Stimulated activated effector memory CD8-positive, alpha-beta T cell treated with anti-CD3 and anti-CD28 coated beads, Interleukin-12 subunit alpha, Interleukin-12 subunit beta, amount 100 ng/mL, for 72 hours (primary cell): ENCODE measurements at regions not wholly inside any gene's neighbourhood (a gene's known extent, or its start where the extent isn't known, plus 50 kb on each side); places are given as distances from the start of the nearest gene placed in this dataset.
"Not testable (repeated sequence)": the region's sequence is repeated elsewhere in the genome, so short reads cannot be mapped to it uniquely, and the experiment has no call there.

ENCODE experiments used
- ATAC-seq: fragments of 150-1000 bp; cut with Tn5 transposase; 2 replicates; pipeline ENCODE4 v1.10.0; 2021
- DNase-seq, 2 donors: peaks; one replicate each; pipeline ENCODE4 v3.0.0; 2021 to 2022; ENCODE audit warnings: low spot score in 2 of 2
- H3K27ac Mint-ChIP-seq: one replicate; pipeline ENCODE4 v1.8.0; 2022; ENCODE audit warnings: mild to moderate bottlenecking, mixed read lengths
- H3K36me3 Mint-ChIP-seq: one replicate; pipeline ENCODE4 v1.8.0; 2022; ENCODE audit warnings: mild to moderate bottlenecking, mixed read lengths
- H3K4me1 Mint-ChIP-seq: one replicate; pipeline ENCODE4 v1.8.0; 2022; ENCODE audit warnings: mixed read lengths
- H3K4me3 Mint-ChIP-seq: one replicate; pipeline ENCODE4 v1.8.0; 2022; ENCODE audit warnings: mild to moderate bottlenecking, mixed read lengths
- H3K9me3 Mint-ChIP-seq: one replicate; pipeline ENCODE4 v1.8.0; 2022; ENCODE audit warnings: mixed read lengths

DNA sequence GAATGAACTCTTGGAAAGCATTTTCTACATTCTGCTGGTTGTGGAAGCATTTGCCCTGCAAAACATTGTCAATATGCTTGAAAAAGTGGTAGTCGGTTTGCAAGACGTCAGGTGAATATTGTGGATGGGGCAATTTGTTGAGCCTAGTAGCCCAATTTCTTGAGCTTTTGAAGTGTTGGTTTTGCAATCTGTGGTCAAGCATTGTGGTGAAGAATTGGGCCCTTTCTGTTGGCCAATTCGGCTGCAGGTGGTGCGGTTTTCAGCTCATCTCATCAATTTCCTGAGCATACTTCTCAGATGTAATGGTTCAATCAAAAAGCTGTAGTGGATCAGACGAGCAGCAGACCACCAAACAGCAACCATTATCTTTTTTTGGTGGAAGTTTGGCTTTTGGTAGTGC, 426.8 kb upstream of the CDH9 start:
- Mint-ChIP-seq H3K27ac (no peak overlapping the region), H3K4me3 (no peak overlapping the region), H3K36me3 (no peaks in the 10 kb centered on the region), H3K9me3 (peaks cover 15% of the 10 kb centered on the region), H3K4me1 (no peaks in the 10 kb centered on the region)
- no peak for ATAC-seq
- DNase-seq: no peak

DNA sequence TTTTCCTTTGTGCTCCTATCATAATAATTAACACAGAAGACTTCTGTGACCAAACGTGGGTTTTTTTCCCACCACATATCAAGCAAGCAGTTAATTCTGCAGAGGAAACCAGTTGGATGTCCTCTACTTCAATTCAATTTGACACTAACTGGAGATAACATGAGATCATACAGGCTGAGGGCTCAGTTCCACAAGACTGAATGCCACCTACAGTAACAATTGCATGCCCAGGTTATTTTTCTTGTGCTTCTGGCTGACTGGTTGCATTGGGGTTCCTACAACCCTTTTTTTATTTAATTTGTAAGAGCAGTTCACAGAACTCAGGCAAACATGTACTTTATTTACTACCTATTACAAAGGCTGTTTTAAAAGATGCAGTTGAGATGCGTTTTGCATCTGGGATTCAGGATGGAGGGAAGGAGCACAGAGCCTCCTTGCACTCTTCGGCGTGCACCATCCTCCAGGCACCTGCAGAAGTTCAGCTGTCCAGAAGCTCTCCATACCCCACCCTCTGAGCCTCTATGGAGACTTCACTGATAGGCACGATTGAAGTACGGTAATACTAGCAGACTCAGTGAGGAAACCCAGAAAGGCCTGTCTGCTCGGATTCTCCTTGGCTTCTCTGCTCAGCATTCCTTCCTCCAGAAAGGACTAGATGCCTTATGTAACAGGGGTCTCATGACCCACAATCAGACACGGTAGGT, 425.2 kb upstream of the CDH9 start:
- no peaks in the 10 kb centered on the region for H3K36me3 Mint-ChIP-seq
- H3K27ac Mint-ChIP-seq: no peak overlapping the region
- peaks cover 18% of the 10 kb centered on the region for H3K9me3 Mint-ChIP-seq
- no peak overlapping the region for H3K4me3 Mint-ChIP-seq
- DNase-seq (no peak), ATAC-seq (no peak)
- H3K4me1 Mint-ChIP-seq: no peaks in the 10 kb centered on the region

DNA sequence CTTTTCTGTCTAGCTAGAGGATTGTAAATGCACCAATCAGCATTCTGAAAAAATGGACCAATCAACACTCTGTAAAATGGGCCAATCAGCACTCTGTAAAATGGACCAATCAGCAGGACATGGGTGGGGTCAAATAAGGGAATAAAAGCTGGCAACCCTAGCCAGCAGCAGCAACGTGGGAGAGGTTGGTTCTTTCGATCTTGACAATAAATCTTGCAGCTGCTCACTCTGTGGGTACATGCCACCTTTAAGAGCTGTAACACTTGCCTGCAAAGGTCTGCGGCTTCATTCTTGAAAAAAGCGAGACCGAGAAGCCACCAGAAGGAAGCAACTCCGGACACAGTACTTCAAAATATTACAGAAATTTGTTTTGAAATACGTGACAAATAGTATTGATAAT, 424.6 kb upstream of the CDH9 start:
- no peaks in the 10 kb centered on the region for H3K36me3 Mint-ChIP-seq
- ATAC-seq (no peak), DNase-seq (no peak)
- H3K27ac Mint-ChIP-seq: no peak overlapping the region
- no peak overlapping the region for H3K4me3 Mint-ChIP-seq
- H3K4me1 Mint-ChIP-seq: no peaks in the 10 kb centered on the region
- H3K9me3 Mint-ChIP-seq: peaks cover 23% of the 10 kb centered on the region

DNA sequence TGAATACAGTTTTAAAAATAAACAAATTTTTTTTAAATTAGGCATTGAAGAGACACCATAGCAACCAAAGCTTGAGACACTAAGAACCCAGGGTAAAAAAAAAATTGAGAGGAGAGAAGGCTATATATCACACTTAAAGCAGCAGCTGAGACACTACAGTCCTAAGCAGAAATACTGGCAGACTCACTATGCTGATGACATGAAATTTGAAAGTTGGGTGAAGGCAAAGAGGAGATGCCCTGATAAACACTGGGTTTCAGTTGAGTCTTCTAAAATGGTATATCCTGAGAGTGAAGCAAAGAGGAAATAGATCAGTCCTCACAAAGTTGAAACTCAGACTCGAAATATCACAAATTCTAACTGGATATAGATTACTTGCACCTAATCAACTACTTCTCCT, 419.9 kb upstream of the CDH9 start:
- DNase-seq: no peak
- no peak overlapping the region for H3K4me3 Mint-ChIP-seq
- H3K4me1 Mint-ChIP-seq: no peaks in the 10 kb centered on the region
- ATAC-seq: no peak
- H3K36me3 Mint-ChIP-seq: no peaks in the 10 kb centered on the region
- peaks cover 12% of the 10 kb centered on the region for H3K9me3 Mint-ChIP-seq
- H3K27ac Mint-ChIP-seq: no peak overlapping the region

DNA sequence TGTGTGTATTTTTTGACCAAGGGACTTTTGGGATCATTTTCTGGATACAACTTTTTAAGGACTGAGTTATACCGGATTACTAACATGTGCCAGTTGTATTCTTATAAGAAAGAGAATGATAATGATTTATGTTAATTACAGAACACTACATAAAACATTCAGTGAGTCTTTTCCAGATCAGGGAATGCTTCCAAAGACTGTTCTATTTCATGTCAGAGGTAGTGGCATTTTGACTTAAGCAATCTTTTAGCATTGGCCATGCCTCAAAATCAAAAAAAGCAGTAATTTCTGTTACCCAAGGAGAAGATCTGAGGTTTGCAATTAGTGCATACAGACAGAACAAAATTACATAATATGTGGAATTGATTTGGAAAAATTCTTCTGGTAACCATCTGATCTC, 413.0 kb upstream of the CDH9 start:
- H3K27ac Mint-ChIP-seq: no peak overlapping the region
- peaks cover 10% of the 10 kb centered on the region for H3K9me3 Mint-ChIP-seq
- H3K4me3 Mint-ChIP-seq: no peak overlapping the region
- DNase-seq (no peak), ATAC-seq (no peak)
- no peaks in the 10 kb centered on the region for H3K4me1 Mint-ChIP-seq
- H3K36me3 Mint-ChIP-seq: no peaks in the 10 kb centered on the region

DNA sequence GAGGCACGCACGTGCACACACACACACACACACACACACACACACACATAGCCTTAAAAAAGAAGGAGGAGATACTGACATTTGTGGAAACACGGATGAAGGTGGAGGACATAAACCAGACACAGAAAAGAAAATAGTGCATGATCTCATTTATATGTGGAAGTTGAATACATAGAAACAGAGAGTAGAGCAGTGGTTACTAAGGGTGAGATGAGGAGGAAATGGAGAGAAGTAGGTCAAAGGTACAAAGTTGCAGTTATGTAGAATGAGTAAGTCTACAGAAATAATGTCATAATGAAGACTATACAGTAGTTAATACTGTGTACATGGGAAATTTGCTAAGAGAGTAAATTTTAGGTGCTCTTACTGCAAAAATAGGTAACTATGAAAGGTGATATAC, 412.2 kb upstream of the CDH9 start:
- Mint-ChIP-seq H3K9me3 (peaks cover 10% of the 10 kb centered on the region), H3K4me3 (no peak overlapping the region), H3K27ac (no peak overlapping the region), H3K4me1 (no peaks in the 10 kb centered on the region), H3K36me3 (no peaks in the 10 kb centered on the region)
- ATAC-seq (no peak), DNase-seq (no peak)

DNA sequence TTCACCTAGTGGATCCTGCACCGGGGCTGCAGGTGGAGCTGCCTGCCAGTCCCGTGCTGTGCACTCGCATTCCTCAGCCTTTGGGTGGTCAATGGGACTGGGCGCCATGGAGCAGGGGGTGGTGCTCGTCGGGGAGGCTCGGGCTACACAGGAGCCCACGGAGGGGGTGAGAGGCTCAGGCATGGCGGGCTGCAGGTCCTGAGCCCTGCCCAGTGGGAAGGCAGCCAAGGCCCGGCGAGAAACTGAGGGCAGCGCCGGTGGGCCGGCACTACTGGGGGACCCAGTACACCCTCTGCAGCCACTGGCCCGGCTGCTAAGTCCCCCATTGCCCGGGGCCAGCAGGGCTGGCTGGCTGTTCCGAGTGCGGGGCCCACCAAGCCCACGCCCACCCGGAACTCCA, 401.0 kb upstream of the CDH9 start:
- ATAC-seq, H3K27ac Mint-ChIP-seq, H3K4me1 Mint-ChIP-seq, H3K36me3 Mint-ChIP-seq, DNase-seq, H3K9me3 Mint-ChIP-seq, H3K4me3 Mint-ChIP-seq: not testable (repeated sequence)

DNA sequence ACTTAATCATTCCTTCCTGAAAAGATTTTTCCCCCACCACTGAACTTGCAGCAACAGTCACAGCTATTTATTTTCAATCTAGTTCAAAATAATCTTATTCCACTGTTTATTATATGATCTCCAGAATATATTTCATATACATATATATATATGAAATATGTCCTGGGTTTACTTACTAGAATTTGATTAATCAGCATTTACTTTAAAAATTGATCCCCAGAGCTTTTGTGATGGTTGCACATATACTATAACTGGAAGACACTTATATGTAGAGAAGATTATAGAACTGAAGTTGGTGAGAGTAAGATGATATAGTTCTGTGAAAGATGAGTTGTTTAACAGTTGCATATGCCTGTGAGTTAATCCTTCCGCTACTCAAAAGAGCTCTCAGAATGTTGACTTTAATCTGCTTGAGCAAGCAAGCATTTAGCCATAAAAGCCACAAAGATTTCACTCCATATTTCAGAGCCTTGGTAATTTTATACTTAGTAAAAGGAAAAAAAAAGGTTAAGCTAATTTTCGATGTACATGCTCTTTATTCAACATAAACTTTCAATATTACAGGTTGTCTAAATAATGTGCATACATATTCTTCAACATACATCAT, 399.3 kb upstream of the CDH9 start:
- Mint-ChIP-seq H3K4me1 (no peaks in the 10 kb centered on the region), H3K9me3 (peaks cover 18% of the 10 kb centered on the region), H3K27ac (no peak overlapping the region), H3K36me3 (no peaks in the 10 kb centered on the region), H3K4me3 (no peak overlapping the region)
- ATAC-seq (no peak), DNase-seq (no peak)

DNA sequence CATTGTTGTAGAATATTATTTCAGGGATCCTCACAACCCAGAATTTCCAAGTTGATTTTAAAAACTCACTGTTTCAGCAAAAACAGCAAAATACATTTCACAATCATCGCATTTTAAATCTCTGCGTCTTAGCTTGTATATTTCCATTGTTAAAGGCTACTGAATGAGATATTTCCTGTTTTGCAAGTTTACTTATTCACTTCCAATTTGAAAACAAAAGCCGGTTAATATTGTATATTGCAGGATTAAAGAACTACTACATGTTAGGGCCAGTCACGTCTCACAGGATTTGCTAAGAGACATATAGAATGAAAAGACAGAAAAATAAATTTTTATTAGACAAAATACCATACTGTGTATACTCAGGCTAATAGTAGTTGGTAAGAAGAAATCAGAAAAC, 395.9 kb upstream of the CDH9 start:
- Mint-ChIP-seq H3K4me1 (no peaks in the 10 kb centered on the region), H3K4me3 (no peak overlapping the region), H3K27ac (no peak overlapping the region), H3K36me3 (no peaks in the 10 kb centered on the region), H3K9me3 (peaks cover 21% of the 10 kb centered on the region)
- ATAC-seq (no peak), DNase-seq (no peak)

DNA sequence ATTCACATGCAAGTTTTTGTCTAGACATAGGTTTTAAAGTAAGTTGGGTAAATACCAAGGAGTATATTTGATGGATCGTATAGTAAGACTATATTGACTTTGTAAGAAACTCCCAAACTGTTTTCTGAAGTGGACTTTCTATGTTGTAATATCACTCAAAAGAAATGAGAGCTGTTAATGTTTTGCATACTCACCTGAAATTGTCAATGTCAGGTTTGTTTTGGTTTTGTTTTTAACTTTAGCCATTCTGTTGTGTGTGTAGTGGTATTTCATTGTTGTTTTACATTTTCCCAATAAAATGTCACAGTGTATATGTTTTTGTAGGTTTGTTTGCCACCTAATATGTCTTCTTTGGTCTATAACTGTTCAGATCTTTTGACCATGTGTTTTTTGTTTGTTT, 375.7 kb upstream of the CDH9 start:
- DNase-seq (no peak), ATAC-seq (no peak)
- H3K4me1 Mint-ChIP-seq: no peaks in the 10 kb centered on the region
- H3K27ac Mint-ChIP-seq: no peak overlapping the region
- no peak overlapping the region for H3K4me3 Mint-ChIP-seq
- H3K36me3 Mint-ChIP-seq: no peaks in the 10 kb centered on the region
- H3K9me3 Mint-ChIP-seq: peaks cover 14% of the 10 kb centered on the region

DNA sequence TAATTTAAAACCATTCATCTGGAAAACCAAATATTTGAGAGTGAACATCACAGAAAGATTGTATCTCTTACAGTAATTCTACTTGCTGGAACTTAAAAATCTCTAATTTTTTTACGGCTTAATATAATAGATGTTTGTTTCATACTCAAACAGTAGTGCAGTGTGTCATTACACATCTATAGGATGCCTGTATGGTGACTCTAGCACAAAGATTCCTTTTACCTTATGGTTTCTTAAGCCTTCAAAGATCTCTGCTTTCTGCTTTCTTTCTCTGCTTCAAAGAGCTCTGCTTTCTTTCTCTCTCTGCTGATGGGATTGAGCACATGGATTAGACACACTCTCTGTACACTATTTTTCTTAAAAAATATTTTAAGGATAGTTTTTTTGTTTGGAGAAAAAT, 374.0 kb upstream of the CDH9 start:
- ATAC-seq: no peak
- H3K9me3 Mint-ChIP-seq: peaks cover 15% of the 10 kb centered on the region
- H3K27ac Mint-ChIP-seq: no peak overlapping the region
- no peaks in the 10 kb centered on the region for H3K36me3 Mint-ChIP-seq
- no peak overlapping the region for H3K4me3 Mint-ChIP-seq
- H3K4me1 Mint-ChIP-seq: no peaks in the 10 kb centered on the region
- no peak for DNase-seq

DNA sequence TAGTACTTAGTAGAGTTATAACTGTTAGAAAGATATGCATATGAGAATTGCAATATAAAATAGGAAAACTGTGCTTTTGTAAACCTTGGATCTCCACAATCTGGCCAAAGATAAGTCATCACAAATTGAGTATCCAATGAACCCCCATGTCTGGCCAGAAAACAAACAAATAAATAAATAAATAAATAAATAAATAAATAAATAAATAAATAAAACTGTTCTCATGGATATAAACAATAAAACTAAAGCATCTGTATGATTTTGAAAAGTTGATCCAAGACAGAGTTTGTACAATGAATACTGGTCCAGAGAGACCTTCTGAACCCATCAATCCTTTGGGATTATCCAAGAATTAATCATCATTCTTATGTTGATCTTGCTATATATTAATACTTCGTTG, 367.6 kb upstream of the CDH9 start:
- no peak overlapping the region for H3K27ac Mint-ChIP-seq
- DNase-seq (no peak), ATAC-seq (no peak)
- H3K36me3 Mint-ChIP-seq: no peaks in the 10 kb centered on the region
- no peak overlapping the region for H3K4me3 Mint-ChIP-seq
- no peaks in the 10 kb centered on the region for H3K4me1 Mint-ChIP-seq
- peaks cover 9% of the 10 kb centered on the region for H3K9me3 Mint-ChIP-seq

DNA sequence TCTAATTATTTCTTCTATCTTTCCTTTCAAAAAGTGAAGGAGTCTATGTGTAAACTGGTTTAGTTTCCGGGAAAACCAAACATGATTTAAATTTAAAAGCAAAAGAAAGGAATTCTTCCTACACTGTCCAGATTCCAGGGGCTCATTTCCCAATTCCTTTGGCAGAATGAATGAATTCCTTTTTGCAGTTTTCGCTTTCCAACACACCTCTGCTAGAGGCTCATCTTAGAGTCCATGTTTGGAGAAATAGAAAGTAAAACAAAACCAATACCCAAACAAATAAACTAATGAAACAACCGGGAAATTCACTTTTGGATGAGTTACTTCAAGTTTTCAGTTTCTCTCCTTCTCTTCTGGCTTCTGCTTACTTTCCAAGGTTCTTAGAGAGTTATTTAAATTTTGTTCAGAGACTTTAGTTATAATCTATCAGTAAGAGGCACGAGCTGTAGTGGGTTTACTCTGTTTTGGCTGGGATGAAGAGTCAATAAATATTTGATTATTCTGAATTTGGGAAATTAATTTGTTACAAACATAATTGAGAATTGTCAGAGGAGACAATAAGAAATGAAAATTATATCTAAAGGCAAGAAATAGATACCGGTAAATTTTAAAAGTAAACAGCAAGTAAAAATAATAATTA, 365.0 kb upstream of the CDH9 start:
- no peak for DNase-seq
- H3K36me3 Mint-ChIP-seq: no peaks in the 10 kb centered on the region
- no peak overlapping the region for H3K4me3 Mint-ChIP-seq
- no peak overlapping the region for H3K27ac Mint-ChIP-seq
- no peaks in the 10 kb centered on the region for H3K4me1 Mint-ChIP-seq
- ATAC-seq: no peak
- H3K9me3 Mint-ChIP-seq: peaks cover 13% of the 10 kb centered on the region

DNA sequence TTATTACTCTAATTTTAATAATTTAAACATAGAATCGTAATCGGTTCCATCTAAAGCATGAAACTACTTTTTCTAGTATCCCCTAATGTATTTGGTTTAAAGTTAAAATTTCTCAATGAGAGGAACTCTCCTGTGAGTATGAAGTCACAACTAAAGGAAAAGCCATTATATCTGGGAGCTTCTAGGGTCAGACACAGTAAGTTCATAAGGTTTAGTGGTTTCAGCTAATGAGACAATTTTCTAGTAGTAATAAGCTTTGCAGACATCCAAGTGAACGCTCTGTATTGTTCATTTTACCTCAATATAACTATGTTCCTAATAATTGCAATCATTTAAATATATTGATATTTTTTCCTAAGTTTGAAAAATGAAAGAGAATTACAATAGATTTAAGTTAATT, 364.4 kb upstream of the CDH9 start:
- Mint-ChIP-seq H3K4me1 (no peaks in the 10 kb centered on the region), H3K9me3 (peaks cover 9% of the 10 kb centered on the region), H3K36me3 (no peaks in the 10 kb centered on the region), H3K4me3 (no peak overlapping the region), H3K27ac (no peak overlapping the region)
- ATAC-seq (no peak), DNase-seq (no peak)

DNA sequence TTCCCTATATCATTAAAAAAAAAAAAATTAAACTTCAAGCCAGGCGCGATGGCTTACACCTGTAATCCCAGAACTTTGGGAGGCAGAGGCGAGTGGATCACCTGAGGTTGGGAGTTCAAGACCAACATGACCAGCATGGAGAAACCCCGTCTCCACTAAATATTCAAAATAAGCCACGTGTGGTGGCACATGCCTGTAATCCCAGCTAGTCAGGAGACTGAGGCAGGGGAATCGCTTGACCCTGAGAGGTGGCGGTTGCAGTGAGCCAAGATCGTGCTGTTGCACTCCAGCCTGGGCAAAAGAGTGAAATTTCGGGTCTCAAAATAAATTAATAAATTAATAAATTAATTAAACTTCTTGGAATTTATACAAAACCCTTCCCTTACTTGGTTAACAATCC, 358.6 kb upstream of the CDH9 start:
- DNase-seq (no peak), ATAC-seq (no peak)

DNA sequence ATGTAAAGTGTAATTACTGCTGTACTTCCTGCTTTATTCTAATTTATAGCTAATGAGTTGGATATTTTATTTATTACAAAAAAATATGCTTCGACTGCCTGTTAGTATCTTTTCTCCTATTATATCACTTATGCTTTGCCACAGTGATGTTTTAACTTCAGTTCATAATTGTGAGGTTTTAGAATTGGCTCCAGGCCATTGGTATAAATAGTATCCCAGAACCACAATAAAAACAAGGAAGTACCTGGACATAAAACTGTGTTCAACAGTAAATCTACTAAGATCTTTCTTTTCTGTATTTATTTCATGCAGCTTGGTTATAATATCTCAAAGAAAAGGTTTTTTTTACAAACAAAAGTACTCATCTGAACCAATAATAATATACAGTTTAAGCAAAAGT, 354.3 kb upstream of the CDH9 start:
- no peaks in the 10 kb centered on the region for H3K36me3 Mint-ChIP-seq
- H3K4me3 Mint-ChIP-seq: no peak overlapping the region
- peaks cover 4% of the 10 kb centered on the region for H3K9me3 Mint-ChIP-seq
- H3K27ac Mint-ChIP-seq: no peak overlapping the region
- no peaks in the 10 kb centered on the region for H3K4me1 Mint-ChIP-seq
- no peak for DNase-seq
- ATAC-seq: no peak

More for the DNA sequence above, 358.6 kb upstream of the CDH9 start:
- Mint-ChIP-seq H3K36me3 (no peaks in the 10 kb centered on the region), H3K4me1 (no peaks in the 10 kb centered on the region), H3K4me3 (no peak overlapping the region), H3K9me3 (peaks cover 8% of the 10 kb centered on the region), H3K27ac (no peak overlapping the region)
